Thymus (tissue), 11 donors: ENCODE measurements at regions not wholly inside any gene's neighbourhood (a gene's known extent, or its start where the extent isn't known, plus 50 kb on each side); places are given as distances from the start of the nearest gene placed in this dataset.

Source experiments
- DNase-seq, 9 donors: peaks; one replicate each; pipeline ENCODE4 v3.0.0-alpha.2; 2013; ENCODE audit warnings: low spot score in 9 of 9, low read depth in 6 of 9, missing footprints in 1 of 9
- H3K27ac ChIP-seq, 2 donors: one replicate each; pipeline ENCODE4 v1.5.1; 2013; ENCODE audit warnings: control low read depth in 1 of 2, low read depth in 1 of 2, low read length in 1 of 2, mild to moderate bottlenecking in 1 of 2, moderate library complexity in 1 of 2
- H3K27me3 ChIP-seq, 2 donors: one replicate each; pipeline ENCODE4 v1.5.1; 2013; ENCODE audit warnings: low read length in 1 of 2; ENCODE audit not compliant: control insufficient read depth in 2 of 2, insufficient read depth in 1 of 2
- H3K36me3 ChIP-seq, 2 donors: one replicate each; pipeline ENCODE4 v1.5.1; 2013; ENCODE audit warnings: low read length in 1 of 2, mild to moderate bottlenecking in 1 of 2, moderate library complexity in 1 of 2; ENCODE audit not compliant: control insufficient read depth in 2 of 2, insufficient read depth in 2 of 2
- H3K4me1 ChIP-seq, 2 donors: one replicate each; pipeline ENCODE4 v1.5.1; 2013; ENCODE audit warnings: low read length in 2 of 2; ENCODE audit not compliant: control insufficient read depth in 2 of 2, insufficient read depth in 2 of 2
- H3K4me3 ChIP-seq, 2 donors: one replicate each; pipeline ENCODE4 v1.5.1; 2013; ENCODE audit warnings: low read length in 2 of 2, control low read depth in 1 of 2, mild to moderate bottlenecking in 1 of 2
- H3K9me3 ChIP-seq, 2 donors: one replicate each; pipeline ENCODE4 v1.5.1; 2013; ENCODE audit warnings: low read length in 1 of 2, mild to moderate bottlenecking in 1 of 2; ENCODE audit not compliant: control insufficient read depth in 2 of 2, insufficient read depth in 1 of 2
- WGBS: extraction: QIAGEN DNeasy Blood & Tissue Kit; methylation state at CpG from one replicate; pipeline ENCODE4 v1.1.7; 2013; 5-methylcytosine and 5-hydroxymethylcytosine counted together
- donor health status: healthy.

- no peak for DNase-seq
- Histone ChIP-seq H3K36me3 (no peaks in the 10 kb centered on the region), H3K27ac (no peak overlapping the region), H3K4me1 (no peaks in the 10 kb centered on the region), H3K9me3 (no peaks in the 10 kb centered on the region), H3K4me3 (no peak overlapping the region), H3K27me3 (no peaks in the 10 kb centered on the region)
- 95% methylated on average over 8 of the region's 8 CpGs for WGBS
Observed at GRCh38 chr15:81495780-81496467, 121.9 kb upstream of the TMC3 start.

- Histone ChIP-seq H3K9me3 (no peaks in the 10 kb centered on the region), H3K27me3 (no peaks in the 10 kb centered on the region), H3K27ac (no peak overlapping the region), H3K36me3 (no peaks in the 10 kb centered on the region), H3K4me3 (no peak overlapping the region), H3K4me1 (no peaks in the 10 kb centered on the region)
- over 99% methylated on average over 6 of the region's 6 CpGs for WGBS
- DNase-seq = no peak
Observed at GRCh38 chr15:81492969-81493645, 119.1 kb upstream of the TMC3 start.

GRCh38 chr15:81492331-81492968 is 118.4 kb upstream of the TMC3 start:
- DNase-seq = no peak
- Histone ChIP-seq H3K4me1 (no peaks in the 10 kb centered on the region), H3K4me3 (no peak overlapping the region), H3K36me3 (no peaks in the 10 kb centered on the region), H3K27me3 (no peaks in the 10 kb centered on the region), H3K27ac (no peak overlapping the region), H3K9me3 (no peaks in the 10 kb centered on the region)
- 92% methylated on average over 3 of the region's 3 CpGs for WGBS

GRCh38 chr15:81491414-81492096 is 117.5 kb upstream of the TMC3 start:
- Histone ChIP-seq H3K4me3 (no peak overlapping the region), H3K9me3 (no peaks in the 10 kb centered on the region), H3K27ac (no peak overlapping the region), H3K27me3 (no peaks in the 10 kb centered on the region), H3K36me3 (no peaks in the 10 kb centered on the region), H3K4me1 (no peaks in the 10 kb centered on the region)
- WGBS = 95% methylated on average over 6 of the region's 6 CpGs
- DNase-seq = no peak

- DNase-seq = no peak
- Histone ChIP-seq H3K36me3 (no peaks in the 10 kb centered on the region), H3K4me1 (no peaks in the 10 kb centered on the region), H3K27me3 (no peaks in the 10 kb centered on the region), H3K4me3 (no peak overlapping the region), H3K27ac (no peak overlapping the region), H3K9me3 (no peaks in the 10 kb centered on the region)
- 94% methylated on average over 5 of the region's 5 CpGs for WGBS
Observed at GRCh38 chr15:81485806-81486205, 111.8 kb upstream of the TMC3 start.

- H3K27me3 ChIP-seq = no peaks in the 10 kb centered on the region
- H3K9me3 ChIP-seq = no peaks in the 10 kb centered on the region
- no peaks in the 10 kb centered on the region for H3K4me1 ChIP-seq
- no peak overlapping the region for H3K4me3 ChIP-seq
- DNase-seq = no peak
- no peak overlapping the region for H3K27ac ChIP-seq
- 95% methylated on average over 12 of the region's 12 CpGs for WGBS
- no peaks in the 10 kb centered on the region for H3K36me3 ChIP-seq
Observed at GRCh38 chr15:81484086-81484955, 110.3 kb upstream of the TMC3 start.

GRCh38 chr15:81483496-81483895 is 109.5 kb upstream of the TMC3 start:
- Histone ChIP-seq H3K27me3 (no peaks in the 10 kb centered on the region), H3K4me3 (no peak overlapping the region), H3K36me3 (no peaks in the 10 kb centered on the region), H3K27ac (no peak overlapping the region), H3K9me3 (no peaks in the 10 kb centered on the region), H3K4me1 (no peaks in the 10 kb centered on the region)
- WGBS = 96% methylated on average over 3 of the region's 3 CpGs
- no peak for DNase-seq

DNA sequence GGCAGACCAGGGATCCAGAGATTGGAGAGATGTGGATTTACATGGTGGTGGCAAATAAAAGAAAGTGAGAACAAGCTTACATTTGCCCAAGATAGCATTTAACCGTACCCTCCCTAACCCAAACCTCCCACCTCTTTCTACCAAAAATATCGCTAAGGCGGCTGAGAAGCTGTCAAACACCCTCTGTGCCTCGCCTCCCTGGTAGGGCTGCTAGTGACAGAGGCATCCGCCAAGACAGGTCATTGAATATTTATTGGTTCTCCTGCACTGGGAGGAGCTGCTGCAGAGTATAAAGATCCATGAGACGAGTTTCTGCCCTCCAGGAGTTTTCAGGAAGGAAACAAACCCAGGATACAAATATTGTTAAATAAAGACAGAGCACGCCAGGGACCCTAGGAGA is 107.3 kb upstream of the TMC3 start:
- H3K36me3 ChIP-seq = no peaks in the 10 kb centered on the region
- WGBS = 97% methylated on average over 7 of the region's 7 CpGs
- H3K9me3 ChIP-seq = no peaks in the 10 kb centered on the region
- H3K27ac ChIP-seq = no peak overlapping the region
- H3K27me3 ChIP-seq = no peaks in the 10 kb centered on the region
- H3K4me3 ChIP-seq = no peak overlapping the region
- DNase-seq = no peak
- H3K4me1 ChIP-seq = no peaks in the 10 kb centered on the region
